ENCODE measurements at regions not wholly inside any gene's neighbourhood (a gene's known extent, or its start where the extent isn't known, plus 50 kb on each side); places are given as distances from the start of the nearest gene placed in this dataset.

DNA sequence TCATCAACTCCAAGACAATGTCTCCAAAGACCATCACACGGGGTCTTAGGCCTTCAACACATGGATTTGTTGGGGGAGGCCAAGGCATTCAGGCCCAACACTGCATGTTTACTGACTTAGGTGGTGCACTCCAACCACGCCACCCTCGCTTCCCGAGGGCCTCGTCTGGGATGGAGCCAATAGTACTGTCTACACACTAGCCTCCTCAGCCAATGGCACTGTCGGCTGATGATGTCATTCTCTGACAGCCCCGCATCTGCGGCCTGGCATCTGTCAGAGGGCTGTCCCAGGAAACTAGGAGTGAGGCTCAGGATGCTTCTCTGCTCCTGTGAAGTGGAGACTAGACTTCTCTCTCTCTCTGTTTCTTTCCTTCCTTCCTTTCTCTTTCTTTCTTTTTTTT, 96.6 kb downstream of the TEX26 start:
- TF ChIP-seq, protein P1, sequence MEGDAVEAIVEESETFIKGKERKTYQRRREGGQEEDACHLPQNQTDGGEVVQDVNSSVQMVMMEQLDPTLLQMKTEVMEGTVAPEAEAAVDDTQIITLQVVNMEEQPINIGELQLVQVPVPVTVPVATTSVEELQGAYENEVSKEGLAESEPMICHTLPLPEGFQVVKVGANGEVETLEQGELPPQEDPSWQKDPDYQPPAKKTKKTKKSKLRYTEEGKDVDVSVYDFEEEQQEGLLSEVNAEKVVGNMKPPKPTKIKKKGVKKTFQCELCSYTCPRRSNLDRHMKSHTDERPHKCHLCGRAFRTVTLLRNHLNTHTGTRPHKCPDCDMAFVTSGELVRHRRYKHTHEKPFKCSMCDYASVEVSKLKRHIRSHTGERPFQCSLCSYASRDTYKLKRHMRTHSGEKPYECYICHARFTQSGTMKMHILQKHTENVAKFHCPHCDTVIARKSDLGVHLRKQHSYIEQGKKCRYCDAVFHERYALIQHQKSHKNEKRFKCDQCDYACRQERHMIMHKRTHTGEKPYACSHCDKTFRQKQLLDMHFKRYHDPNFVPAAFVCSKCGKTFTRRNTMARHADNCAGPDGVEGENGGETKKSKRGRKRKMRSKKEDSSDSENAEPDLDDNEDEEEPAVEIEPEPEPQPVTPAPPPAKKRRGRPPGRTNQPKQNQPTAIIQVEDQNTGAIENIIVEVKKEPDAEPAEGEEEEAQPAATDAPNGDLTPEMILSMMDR (IDR thresholded peaks at IDR 0.05; ENCODE audit: insufficient read depth, low read depth, low read length) = no peak
- no peak for TF ChIP-seq EZH2 (IDR thresholded peaks at IDR 0.05; ENCODE audit: insufficient read depth, low read length)

Data from astrocyte (in vitro differentiated cells and primary cell).